ENCODE measurements at regions not wholly inside any gene's neighbourhood (a gene's known extent, or its start where the extent isn't known, plus 50 kb on each side); places are given as distances from the start of the nearest gene placed in this dataset.

DNA sequence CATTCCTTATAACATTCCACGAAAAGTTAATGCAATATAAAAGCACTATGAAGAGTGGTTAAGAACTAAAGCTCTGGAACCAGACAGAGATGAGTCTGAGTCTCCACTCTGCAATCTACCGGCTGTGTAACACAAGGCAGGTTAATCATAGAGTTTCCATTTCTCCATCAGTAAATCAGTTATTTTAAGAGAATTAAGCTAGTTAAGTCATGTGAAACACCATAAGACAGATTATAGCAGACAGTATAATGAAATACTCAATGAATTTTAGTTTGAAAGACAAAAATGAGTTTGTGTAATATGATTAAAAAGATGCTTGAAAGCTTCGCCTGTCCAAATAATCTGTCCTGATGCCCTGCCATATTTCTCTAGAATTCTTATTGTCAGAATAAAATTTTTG, 282.6 kb upstream of the ACTRT1 start:
- no peak for DNase-seq

DNA sequence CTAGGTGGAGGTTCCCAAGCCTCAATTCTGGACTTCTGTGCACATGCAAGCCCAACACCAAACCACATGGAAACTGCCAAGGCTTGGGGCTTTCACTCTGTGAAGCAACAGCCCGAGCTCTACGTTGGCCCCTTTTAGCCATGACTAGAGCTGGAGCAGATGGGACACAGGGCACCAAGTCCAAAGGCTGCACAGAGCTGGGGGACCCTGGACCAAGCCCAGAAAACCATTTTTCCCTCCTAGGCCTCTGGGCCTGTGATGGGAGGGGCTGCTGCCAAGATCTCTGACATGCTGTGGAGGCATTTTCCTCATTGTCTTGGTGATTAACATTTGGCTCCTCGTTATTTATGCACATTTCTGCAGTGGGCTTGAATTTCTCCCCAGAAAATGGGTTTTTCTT, 258.7 kb upstream of the ACTRT1 start:
- DNase-seq: no peak

DNA sequence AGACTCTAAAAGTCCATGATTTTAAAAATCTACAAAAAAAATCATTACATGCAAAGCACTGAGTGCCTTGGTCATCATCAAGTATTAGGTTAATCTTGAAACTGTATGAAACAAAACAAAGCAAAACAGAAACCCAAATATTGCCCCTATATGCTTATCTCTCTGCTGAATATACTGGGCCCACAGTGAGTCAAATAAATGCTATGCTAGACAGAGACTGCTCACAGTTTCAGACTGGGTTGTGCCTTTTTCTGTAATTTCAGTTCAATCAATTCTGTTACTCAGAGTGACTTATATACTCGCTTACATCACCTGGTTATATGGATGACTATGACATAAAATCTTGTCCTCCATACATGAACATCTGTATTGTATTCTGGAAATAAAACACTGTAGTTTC, 257.1 kb upstream of the ACTRT1 start:
- DNase-seq: no peak

DNA sequence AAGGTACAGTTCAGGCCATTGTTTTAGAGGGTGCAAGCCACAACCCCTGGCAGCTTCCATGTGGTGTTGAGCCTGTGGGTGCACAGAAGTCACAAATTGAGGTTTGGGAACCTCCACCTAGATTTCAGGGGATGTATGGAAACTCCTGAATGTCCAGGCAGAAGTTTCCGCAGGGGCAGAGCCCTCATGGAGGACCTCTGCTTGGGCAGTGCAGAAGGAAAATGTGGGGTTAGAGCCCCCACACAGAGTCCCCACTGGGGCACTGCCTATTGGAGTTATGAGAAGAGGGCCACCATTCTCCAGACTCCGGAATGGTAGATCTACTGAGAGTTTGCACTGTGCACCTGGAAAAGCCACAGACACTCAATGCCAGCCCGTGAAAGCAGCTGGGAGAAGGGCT, 242.0 kb upstream of the ACTRT1 start:
- no peak for DNase-seq

DNA sequence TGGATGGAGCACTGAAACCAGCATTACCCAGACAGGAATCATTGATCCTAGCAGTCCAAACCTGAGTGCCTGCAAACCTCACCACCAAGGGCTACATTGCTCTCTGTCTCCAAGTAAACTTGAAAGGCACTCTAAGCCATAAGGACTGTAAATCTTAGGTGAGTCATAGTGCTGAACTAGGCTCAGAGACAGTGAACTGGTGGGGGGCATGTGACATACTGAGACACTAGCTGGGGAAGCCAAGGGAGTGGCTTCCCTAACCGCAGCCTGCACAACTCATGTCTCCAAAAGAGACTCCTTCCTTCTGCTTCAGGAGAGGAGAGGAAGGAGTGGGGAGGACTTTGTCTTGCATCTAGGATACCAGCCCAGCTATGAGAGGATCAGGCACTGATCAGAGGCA, 235.5 kb upstream of the ACTRT1 start:
- no peak for DNase-seq

DNA sequence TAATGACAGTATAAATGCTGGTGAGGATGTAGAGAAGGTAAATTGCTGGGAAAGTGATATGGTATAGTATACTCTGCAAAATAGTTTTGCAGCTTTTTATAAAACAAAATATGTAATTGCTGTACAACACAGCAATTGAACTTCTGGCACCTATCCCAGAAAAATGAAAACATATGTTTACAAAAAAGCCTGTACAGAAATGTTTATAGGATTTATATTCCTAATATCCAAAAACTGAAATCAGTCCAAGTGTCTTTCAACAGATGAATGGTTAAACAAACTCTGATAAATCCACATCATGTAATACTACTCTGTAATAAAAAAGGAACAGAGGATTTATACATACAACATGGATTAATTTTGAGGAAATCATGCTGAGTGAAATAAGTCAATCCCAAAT, 198.4 kb upstream of the ACTRT1 start:
- no peak for DNase-seq

DNA sequence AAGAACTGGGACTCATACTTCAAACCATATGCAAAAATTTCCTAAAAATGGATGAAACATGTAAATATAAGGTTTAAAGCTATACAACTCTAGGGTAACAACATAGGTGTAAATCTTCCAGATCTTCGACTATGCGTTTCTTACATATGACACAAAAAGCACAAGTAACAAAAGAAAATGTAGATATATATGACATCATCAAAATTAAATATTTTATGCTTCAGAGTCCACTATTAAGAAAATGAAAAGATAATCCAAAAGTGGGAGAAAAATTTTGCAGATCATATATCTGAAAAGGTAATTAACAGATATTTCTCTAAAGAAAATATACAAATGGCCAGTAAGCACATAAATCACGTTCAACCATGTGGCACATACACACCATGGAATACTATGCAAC, 164.2 kb upstream of the ACTRT1 start:
- no peak for DNase-seq

DNA sequence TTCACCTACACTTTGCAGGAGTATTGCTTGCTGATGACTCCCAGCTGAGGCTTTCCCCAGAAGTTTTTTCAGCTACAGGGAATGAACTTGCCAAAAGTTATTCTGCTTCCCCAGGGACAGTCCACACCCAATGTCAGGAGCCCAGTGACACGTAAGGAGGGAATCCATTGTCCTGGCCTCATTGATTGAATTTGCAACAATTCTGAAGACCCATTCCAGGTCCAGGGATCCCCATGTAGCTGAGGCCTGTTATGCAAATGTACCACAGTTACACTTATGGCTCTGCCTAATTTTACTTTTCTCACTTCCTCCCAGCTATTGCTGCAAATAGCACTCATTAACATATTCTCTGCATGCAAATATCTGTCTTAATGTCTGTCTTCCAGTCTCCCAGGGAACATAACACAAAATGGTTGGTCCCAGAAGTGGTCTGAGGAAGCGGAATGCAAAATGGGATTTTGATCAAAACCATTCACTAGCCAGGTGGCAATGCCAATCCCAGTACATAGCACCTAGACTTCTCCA, 113.7 kb upstream of the ACTRT1 start:
- DNase-seq: no peak

DNA sequence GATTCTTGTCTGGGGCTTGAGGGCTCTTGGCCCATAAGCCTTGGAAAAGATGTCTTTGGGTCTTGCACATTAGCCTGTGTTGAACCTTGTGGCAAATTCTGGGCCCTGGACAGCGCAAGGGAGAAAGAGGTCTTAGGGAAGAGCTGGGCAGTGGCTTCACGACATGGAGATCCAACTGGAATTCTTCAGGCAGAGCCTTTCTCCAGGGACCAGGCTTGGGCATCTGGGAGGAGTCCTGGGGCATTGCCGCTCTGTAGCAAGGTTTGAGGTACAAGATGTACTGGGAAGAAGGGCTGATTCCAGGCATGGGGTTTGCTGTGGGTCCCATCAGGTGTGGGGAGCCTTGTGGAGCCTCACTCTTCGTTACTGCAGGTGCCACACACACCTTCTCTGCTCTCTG, 104.0 kb upstream of the ACTRT1 start:
- DNase-seq: no peak

DNA sequence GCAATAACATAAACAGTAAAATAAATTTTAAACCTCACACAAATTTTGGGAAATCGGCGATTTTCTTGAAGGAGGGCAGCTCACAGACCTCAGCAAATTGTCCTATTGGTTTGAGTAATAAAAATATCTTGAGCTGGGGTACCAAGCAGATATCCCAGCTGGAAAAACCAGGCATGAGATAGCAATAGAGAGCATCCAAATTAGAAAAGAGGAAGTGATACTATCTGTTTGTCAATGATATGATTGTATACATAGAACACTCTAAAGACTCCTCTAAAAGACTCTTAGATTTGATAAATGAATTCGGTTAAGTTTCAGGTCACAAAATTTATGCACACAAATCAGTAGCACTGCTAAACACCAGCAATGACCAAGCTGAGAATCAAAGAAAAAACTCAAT, 90.5 kb upstream of the ACTRT1 start:
- DNase-seq: no peak

DNA sequence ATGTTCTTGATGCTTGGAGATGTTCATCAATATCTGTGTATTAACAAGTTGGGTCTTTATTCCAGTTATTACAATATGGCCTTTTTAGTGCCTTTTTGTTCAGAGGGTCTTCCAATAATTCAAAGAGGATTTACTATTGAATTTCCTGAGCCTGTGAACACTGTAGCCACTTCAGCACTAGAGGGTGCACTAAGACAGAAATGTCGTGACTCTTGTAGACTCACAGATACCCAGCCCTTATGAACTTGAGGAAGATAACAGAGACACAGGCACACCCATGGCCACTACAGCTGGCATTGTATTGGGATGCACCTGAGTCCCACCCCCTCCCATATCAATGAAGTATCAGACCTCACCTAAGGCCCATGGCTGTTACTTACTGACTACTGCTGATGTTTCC, 54.4 kb upstream of the ACTRT1 start:
- peak; percentile 1 for DNase-seq

DNA sequence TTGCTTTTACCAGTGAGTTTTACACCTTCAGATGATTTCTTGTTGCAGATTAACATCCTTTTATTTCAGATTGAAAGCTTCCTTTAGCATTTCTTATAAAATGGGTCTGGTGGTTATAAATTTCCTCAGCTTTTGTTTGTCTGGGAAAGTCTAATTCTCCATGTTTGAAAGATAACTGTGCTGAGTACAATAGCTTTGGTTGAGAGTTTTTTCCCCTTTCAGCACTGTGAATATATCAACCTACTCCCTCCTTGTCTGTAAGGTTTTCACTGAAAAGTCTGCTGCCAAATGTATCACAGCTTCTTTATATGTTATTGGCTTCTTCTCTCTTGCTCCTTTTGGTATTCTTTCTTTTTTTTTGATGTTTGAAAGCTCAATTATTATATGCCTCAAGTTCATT, 53.5 kb upstream of the ACTRT1 start:
- DNase-seq: no peak

Measured in renal pelvis (tissue), 1 donor.